Renal cortical epithelial cell (primary cell): ENCODE measurements at regions not wholly inside any gene's neighbourhood (a gene's known extent, or its start where the extent isn't known, plus 50 kb on each side); places are given as distances from the start of the nearest gene placed in this dataset.

Experiments used
- DNase-seq: peaks from one replicate; pipeline ENCODE4 v3.0.0-alpha.2; 2011; ENCODE audit warnings: low read depth

DNA sequence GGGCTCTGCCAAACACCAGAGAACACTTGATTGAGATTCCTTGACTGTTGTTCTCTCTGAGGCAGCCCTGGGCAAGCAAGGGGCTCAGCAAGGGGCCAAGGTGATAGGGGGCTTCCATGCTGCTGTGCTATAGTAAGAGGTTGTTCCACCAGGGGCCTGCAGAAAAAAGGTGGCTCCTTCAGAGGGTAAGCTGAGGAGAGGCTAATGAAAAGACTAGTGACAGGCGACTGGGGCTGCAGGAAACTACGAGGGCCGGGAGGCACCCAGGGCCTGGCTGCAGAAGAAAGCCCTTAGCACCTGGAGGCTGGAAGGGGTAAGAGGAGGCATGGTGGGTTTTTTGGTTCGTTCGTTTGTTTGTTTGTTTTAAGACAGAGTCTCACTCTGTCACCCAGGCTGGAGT is 88.0 kb upstream of the CTNNA1 start:
- no peak for DNase-seq

DNA sequence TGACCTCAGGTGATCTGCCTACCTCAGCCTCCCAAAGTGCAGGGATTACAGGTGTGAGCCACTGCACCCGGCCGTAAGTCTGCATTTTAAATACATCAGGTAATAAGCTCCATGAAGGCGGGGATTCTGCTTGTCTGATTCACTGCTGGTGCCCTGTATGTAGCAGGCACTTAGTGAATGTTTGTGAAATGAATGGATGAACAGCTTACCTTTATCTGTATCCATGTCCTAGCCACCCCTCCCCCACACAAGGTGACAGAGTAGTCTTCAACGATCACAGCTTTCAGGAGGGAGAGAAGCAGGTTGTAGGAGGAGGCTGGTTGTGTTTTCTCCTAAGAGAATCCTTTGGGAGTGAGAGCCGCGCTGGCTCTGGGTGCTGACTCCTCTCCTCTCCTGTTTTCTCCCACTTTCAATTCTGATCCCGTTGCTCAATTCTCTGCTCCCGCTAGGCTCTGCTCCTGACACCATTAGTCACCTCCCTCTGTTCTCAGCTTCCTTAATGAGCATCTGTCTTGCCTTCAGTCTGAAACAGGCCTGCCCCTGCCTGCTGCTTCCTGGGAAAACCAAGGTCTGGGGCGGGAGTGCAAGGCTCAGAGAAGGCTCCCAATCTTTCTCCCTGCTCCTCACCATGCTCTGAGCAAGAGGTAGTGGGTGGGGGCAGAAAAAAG is 88.8 kb upstream of the CTNNA1 start:
- peak; percentile 78 for DNase-seq

- no peak for DNase-seq
Measured at GRCh38 chr5:138663561-138663960, 88.4 kb upstream of the HSPA9 start.

- DNase-seq, result peak; percentile 36
Measured at GRCh38 chr5:138663009-138663408, 87.8 kb upstream of the HSPA9 start.

GRCh38 chr5:138662599-138662998 is 87.4 kb upstream of the HSPA9 start:
- DNase-seq, result no peak

DNA sequence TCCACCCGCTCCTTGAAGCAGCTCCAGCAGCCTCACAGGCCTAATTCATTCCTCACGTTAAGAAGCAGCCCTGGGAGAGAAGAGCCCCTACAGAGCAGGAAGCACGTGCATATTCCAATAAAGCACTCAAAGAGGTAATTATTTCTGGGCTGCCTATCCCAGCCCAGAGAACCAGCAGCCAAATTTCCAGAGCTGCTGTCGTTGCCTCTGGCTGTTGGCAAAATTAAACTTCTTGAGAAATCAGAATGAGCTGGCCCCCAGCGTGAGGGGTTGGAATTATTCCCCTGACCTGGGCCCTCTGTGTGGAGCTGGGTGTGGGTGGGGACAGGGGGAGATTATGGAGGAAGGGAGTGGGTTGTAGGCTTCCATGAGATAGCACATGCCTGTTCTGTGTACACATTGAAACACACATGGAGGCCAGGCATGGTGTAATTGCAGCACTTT is 86.8 kb upstream of the HSPA9 start:
- DNase-seq, result no peak

GRCh38 chr5:138661291-138661960 is 86.2 kb upstream of the HSPA9 start:
- DNase-seq, result no peak

DNA sequence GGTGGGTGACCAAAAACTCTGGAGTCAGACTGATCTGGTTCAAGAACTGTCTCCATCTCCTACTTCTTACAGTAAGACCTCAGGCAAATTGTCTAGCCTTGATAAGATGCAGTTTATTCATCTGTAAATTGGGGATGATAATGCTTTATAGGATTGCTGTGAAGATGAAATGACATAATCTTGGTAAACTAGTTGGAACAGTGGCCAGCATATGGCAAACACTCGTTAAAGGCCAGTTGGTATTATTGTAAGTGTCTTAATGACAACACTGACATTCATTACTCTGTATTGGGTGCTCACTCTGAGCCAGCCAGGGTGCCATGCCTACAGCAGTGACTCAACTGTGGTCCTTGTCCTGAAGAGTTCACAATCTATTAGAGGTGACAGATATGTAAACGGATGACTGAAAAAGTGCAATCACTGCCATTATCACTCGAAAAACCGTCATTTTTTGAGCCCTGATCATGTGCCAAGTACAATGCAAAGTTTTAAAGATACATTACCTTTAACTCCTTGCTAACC is 84.9 kb upstream of the HSPA9 start:
- no peak for DNase-seq

- no peak for DNase-seq
Measured at GRCh38 chr5:138659561-138659960, 84.4 kb upstream of the HSPA9 start.

- no peak for DNase-seq
Measured at GRCh38 chr5:138659121-138659520, 83.9 kb upstream of the HSPA9 start.

- no peak for DNase-seq
Measured at GRCh38 chr5:138658676-138659075, 83.5 kb upstream of the HSPA9 start.

DNA sequence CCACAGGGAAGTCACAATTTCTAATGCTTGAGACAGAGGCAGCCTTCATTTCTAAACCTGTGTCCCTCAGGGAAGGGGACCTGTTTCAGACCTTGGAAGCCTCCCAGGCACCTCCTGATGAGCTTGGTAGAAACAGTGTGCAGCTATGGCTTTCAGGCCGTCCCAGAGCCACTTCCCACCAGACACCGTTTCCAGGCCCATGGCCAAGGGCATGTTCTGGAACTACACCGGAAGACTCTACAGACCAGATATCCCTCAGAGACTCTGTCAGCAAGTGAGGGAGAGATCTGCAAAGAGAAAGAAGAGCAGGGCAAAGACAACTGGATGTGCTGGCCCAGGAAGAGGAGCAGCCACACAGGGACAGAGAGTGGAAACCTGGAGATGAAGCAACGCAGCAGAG is 82.2 kb upstream of the HSPA9 start:
- DNase-seq, result no peak

GRCh38 chr5:138656916-138657315 is 81.7 kb upstream of the HSPA9 start:
- DNase-seq, result no peak

- DNase-seq, result no peak
Measured at GRCh38 chr5:138655530-138656190, 80.5 kb upstream of the HSPA9 start.

GRCh38 chr5:138654281-138654867 is 79.2 kb upstream of the HSPA9 start:
- peak; percentile 62 for DNase-seq

DNA sequence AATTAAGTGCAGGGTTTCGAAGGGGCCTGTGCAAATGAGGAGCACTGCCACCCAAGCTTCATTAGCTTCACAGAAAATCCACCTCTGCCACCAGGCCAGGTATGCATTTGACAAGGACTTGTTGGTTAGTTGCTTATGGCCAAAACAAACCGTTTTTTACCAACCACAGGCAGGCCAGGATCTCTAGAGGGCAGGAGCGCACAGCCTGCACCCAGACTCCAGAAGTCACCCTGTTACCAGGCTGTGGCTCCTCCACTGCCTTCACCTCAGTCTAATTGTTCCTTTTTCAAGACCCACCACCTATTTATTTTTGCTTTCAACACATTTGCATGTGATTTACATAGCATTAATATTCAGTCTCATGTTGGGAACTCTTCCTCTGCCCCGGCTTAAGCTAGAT is 78.3 kb upstream of the HSPA9 start:
- DNase-seq, result peak; percentile 47

DNA sequence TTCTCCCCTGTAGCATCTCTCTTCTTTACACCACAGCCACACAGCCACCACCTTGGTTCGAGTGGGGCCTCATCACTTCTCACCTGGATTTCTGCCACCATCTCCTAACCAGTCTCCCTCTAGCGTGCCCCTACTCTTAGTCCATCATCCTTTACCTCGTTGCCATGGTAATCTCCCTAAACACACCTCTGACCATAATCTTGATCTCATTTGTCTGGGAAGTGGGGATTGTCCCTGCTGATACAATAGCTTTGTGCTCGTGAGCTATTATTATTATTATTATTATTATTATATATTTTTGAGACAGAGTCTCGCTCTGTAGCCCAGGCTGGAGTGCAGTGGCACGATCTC is 76.5 kb upstream of the HSPA9 start:
- DNase-seq, result no peak

DNA sequence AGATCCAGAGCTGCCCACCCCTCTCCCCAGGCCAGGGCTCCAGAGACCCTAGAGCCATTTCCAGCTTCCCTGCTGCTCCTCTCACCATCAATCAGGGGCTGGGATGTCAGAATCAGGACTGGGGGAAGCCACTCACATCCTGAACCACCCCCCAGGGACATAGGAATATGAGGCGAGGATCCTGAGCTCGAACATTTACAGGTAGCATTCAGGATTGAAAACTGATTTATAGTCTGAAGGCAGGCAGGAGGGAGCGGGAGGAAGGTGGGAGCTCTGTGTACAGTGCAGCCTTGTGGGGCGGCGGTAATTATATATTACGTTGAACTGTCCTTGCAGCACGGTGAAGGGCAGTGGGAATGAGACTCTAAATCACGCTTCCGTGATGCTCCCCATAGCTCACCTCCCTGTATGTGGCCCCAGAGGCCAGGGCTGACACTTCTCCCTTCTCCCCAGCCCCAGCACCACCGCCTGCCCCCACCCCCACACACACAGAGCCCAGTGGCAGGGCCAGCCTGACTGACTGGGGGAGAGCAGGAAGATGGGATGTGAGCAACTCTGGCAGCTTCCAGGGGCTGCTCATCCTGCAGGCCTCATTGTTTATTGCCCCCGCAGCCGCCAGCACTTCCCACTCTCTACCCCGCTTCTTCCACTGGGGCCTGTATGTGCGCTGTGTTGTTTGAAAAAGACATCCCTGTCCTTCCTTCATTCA is 76.0 kb upstream of the HSPA9 start:
- no peak for DNase-seq

DNA sequence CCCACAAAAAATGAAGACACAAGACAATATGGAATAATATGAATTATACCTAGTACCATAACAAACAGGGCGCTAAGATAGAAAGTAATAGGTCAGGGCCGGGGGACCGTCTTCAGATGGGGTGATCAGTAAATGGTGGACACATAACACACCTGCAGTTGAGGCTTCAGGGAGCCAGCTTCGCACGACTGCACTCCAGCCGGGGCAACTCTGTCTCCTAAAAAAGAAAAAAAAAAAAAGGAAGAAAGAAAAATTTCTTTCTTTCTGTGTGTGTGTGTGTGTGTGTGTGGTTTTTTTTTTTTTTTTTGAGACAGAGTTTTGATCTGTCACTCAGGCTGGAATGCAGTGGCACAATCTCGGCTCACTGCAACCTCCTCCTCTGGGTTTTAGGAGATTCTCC is 75.0 kb upstream of the HSPA9 start:
- no peak for DNase-seq

DNA sequence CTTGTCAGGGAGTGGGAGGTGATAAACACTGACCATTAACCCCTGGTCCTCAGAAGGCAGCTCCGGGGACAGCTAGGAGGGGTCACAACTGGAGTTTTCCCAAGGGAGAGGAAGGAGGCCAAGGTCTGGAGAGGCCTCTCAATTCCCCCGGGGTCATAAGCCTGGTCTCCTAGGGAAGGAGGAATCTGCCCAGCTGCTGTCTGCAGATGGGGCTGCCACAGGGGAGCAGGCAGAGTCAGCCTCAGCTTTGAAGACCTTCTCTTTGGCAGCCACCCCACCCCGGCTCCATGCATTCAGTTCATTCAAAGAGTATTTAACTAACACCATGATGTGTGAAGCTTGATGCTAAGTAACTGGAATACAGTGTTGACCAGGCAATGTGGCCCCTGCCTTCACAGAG is 74.6 kb upstream of the HSPA9 start:
- no peak for DNase-seq

DNA sequence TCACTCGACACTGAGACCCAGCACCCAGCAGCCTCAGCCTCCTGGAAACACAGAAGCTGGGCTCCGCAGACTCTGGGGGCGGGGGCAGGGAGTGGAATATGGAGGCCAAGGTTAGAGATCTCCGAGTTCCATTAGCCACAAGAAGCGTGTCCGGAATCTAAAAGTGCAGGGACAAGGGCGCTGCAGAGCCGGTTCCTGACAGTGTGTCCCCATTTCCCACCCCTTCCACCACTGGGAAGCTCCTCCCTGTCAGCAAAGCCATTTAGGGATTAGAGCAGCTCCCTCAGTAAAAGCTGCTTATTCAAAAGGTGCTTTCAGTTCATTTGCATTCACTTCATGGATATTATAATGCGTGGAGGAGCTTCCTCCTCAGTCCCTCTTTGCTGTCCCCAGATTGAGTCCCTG is 74.1 kb upstream of the HSPA9 start:
- no peak for DNase-seq

DNA sequence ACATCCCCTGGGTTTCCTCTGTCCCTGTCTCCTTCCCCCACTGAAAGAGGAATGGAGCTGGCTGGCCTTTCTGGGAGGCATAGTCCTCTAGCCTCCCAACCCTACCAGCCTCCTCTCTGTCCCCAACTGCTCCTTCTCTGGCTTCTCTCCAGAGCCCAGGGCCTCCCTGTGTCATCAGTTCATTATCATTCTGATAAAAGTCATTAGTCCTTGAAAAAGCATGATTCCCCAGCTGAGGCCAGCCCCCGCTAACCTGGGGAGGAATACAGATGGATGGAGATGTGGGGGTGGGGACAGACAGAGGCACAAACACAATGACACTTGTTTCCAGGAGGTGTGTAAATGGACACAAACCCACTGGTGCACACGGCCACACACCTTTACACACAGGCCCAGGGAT is 73.6 kb upstream of the HSPA9 start:
- DNase-seq, result no peak
